Calu3 (cell line): ENCODE measurements at regions not wholly inside any gene's neighbourhood (a gene's known extent, or its start where the extent isn't known, plus 50 kb on each side); places are given as distances from the start of the nearest gene placed in this dataset.

ENCODE experiments used
- BruUV-seq: library from RNA; stranded (reverse); fragments of 400-500 nt; replicated peaks from 2 replicates; lab custom pipeline; 2021; lab: Mats Ljungman, UMichigan
- CTCF ChIA-PET: fragments of 300-600 bp; sonication (Branson Sonifier 250); formaldehyde crosslinking; loops from one replicate; lab custom pipeline; 2022; ENCODE audit warnings: antibody characterized with exemption; lab: Charles Lee
- DNase-seq: peaks from one replicate; pipeline ENCODE4 v3.0.0; 2022
- H3K27ac Mint-ChIP-seq: one replicate; pipeline ENCODE4 v1.8.0; 2022; ENCODE audit warnings: mixed read lengths; ENCODE audit not compliant: unreplicated experiment
- H3K27me3 Mint-ChIP-seq: one replicate; pipeline ENCODE4 v1.8.0; 2022; ENCODE audit warnings: mixed read lengths; ENCODE audit not compliant: unreplicated experiment
- H3K36me3 Mint-ChIP-seq: one replicate; pipeline ENCODE4 v1.8.0; 2022; ENCODE audit warnings: mild to moderate bottlenecking, moderate library complexity, mixed read lengths; ENCODE audit not compliant: insufficient read depth, unreplicated experiment
- H3K4me1 Mint-ChIP-seq: one replicate; pipeline ENCODE4 v1.8.0; 2022; ENCODE audit warnings: mild to moderate bottlenecking, low read depth, mixed read lengths; ENCODE audit not compliant: unreplicated experiment
- H3K4me3 Mint-ChIP-seq: one replicate; pipeline ENCODE4 v1.8.0; 2022; ENCODE audit warnings: mild to moderate bottlenecking, low read depth, moderate library complexity, mixed read lengths; ENCODE audit not compliant: unreplicated experiment
- H3K9me3 Mint-ChIP-seq: one replicate; pipeline ENCODE4 v1.8.0; 2022; ENCODE audit warnings: low read depth, mixed read lengths; ENCODE audit not compliant: unreplicated experiment
- intact Hi-C: fragments of 100-400 bp; cut with micrococcal nuclease; formaldehyde crosslinking; loops from one replicate; pipeline ENCODE4 v1.10.0; 2022; ENCODE audit not compliant: unreplicated experiment
- TF ChIP-seq, protein P1 (sequence below): fragments of 200-600 bp; IDR thresholded peaks from one replicate; pipeline ENCODE4 v1.8.0; 2022; ENCODE audit warnings: antibody characterized with exemption; ENCODE audit not compliant: unreplicated experiment

DNA sequence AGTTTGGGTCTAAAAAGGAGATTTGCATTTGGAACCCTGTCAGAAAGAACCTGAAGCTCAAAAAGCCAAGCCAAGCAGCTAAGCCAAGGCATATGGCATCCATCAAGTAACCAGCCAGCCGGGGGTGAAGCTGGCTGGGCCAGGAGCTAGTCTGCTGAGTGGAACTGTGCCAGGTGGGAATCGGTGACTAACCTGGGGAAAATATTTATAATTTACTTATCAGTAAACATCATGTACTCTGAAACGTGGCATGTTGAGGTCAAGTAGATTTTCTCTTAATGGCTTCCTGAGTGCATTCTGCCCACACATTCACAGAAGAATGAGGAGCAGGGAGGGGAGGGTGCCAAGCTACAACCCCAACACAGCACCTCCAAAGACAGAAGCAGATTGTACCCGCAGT lies 70.5 kb upstream of the SESN3 start:
- peak; percentile 45 for DNase-seq
- BruUV-seq = no TSS peak

DNA sequence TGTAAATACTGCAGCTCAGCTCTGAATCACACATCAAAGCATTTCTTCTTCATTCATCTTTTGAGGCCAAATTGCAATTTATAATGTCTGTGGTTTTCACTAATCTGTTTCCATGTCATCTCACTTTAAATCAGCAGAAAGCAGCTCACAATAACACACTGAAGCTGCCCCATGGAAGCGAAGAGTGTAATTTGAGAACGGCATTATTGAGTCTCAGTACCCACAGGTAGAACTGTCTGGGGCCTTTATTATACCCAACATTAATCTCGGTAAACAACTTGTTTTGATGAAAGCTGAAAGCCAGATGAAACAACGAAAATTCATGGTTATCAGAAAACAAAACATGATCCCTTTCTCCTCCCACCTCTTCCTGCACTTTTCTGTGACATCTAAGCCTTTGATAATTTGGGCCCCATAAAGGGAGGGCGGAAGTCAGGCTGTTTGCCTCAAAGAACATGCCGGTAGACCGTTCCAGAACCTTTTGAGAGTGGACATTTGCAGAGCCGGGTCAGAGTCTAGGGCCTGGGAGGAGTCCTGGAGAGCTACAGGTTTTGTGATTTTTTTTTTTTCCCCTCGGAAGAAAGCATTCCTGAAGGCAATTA lies 68.2 kb upstream of the SESN3 start:
- DNase-seq = no peak
- CTCF ChIA-PET = no interaction called here
- no peaks in the 10 kb centered on the region for H3K9me3 Mint-ChIP-seq
- H3K27me3 Mint-ChIP-seq = no peaks in the 10 kb centered on the region
- no TSS peak for BruUV-seq
- H3K4me1 Mint-ChIP-seq = peaks cover 17% of the 10 kb centered on the region
- no peaks in the 10 kb centered on the region for H3K36me3 Mint-ChIP-seq
- TF ChIP-seq, protein P1, sequence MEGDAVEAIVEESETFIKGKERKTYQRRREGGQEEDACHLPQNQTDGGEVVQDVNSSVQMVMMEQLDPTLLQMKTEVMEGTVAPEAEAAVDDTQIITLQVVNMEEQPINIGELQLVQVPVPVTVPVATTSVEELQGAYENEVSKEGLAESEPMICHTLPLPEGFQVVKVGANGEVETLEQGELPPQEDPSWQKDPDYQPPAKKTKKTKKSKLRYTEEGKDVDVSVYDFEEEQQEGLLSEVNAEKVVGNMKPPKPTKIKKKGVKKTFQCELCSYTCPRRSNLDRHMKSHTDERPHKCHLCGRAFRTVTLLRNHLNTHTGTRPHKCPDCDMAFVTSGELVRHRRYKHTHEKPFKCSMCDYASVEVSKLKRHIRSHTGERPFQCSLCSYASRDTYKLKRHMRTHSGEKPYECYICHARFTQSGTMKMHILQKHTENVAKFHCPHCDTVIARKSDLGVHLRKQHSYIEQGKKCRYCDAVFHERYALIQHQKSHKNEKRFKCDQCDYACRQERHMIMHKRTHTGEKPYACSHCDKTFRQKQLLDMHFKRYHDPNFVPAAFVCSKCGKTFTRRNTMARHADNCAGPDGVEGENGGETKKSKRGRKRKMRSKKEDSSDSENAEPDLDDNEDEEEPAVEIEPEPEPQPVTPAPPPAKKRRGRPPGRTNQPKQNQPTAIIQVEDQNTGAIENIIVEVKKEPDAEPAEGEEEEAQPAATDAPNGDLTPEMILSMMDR = no peak
- no peak overlapping the region for H3K4me3 Mint-ChIP-seq
- intact Hi-C loops = no loop called here
- H3K27ac Mint-ChIP-seq = no peak overlapping the region

More for the DNA sequence above, 70.5 kb upstream of the SESN3 start:
- H3K27me3 Mint-ChIP-seq = no peaks in the 10 kb centered on the region
- no peak overlapping the region for H3K4me3 Mint-ChIP-seq
- no peak overlapping the region for H3K27ac Mint-ChIP-seq
- H3K4me1 Mint-ChIP-seq = peaks cover 17% of the 10 kb centered on the region
- no peaks in the 10 kb centered on the region for H3K36me3 Mint-ChIP-seq
- no peaks in the 10 kb centered on the region for H3K9me3 Mint-ChIP-seq
- CTCF ChIA-PET = no interaction called here
- intact Hi-C loops = no loop called here
- TF ChIP-seq, protein P1 = no peak

DNA sequence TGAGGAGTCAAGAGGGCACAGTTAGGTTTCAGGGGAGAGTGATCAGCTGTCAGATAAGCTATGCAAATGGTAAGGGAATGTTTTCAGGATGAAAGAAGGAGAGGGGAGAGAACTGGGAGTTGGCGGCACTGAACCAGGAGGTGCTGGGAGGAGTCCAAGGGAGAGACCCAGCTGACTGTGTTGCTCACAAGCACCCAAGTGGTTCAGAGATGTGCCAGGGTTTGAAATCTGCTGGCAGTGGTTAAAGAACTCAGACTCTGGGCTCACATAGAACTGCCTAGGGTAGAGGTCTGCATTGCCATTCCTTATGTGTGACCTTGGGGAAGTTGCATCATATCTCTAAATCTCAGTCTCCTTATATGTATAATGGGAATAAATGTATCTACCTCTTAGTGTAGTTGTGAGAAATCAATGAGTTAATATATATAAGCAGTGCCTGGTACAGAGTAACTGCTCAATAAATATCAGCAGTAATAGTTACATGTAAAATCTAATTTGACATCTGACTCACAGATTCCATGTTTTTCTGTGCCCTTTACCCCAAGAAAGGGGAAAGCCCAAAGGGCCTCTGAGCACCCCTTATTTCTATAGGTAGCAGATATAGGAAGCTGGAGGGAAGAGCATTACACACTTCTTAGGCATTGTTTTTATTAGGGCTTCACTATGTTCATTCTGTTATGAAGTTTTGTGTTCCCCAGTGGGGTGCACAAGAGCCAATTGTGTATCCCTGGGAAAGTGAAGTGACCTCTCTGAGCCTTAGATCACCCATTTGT lies 66.9 kb upstream of the SESN3 start:
- no TSS peak for BruUV-seq
- CTCF ChIA-PET = interaction anchor here (0.6 kb wide), 2 partner anchors 803 to 885 kb away, joined by 3 to 8 read pairs; no protein-coding TSS in a partner anchor
- H3K9me3 Mint-ChIP-seq = no peaks in the 10 kb centered on the region
- no peaks in the 10 kb centered on the region for H3K27me3 Mint-ChIP-seq
- H3K27ac Mint-ChIP-seq = no peak overlapping the region
- H3K4me1 Mint-ChIP-seq = peaks cover 11% of the 10 kb centered on the region
- H3K4me3 Mint-ChIP-seq = no peak overlapping the region
- H3K36me3 Mint-ChIP-seq = no peaks in the 10 kb centered on the region
- TF ChIP-seq, protein P1 = no peak
- no peak for DNase-seq
- intact Hi-C loops = no loop called here

DNA sequence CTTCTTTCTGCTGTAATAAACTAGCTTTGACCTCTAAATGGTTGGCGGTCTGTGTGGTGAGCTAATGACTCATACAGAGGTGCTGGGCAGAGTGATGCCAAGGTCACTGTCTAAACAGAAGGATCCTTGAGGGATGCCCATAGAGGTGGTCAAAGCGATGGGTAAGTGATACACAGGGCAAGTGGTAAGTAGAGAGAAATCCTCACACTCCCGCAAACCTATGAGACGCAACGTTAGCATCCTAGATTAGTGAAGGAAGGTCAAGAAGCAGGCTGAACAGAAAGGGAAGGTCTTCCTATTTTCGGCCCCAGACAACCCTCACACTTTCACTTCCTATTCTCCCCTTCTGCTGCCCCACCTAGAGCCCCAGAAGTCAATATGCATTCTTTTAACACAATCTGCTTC lies 65.6 kb upstream of the SESN3 start:
- no peak overlapping the region for H3K4me3 Mint-ChIP-seq
- CTCF ChIA-PET = interaction anchor here (0.5 kb wide), 1 partner anchor 35 kb away, joined by 4 read pairs; no protein-coding TSS in a partner anchor
- TF ChIP-seq, protein P1 = no peak
- no peaks in the 10 kb centered on the region for H3K36me3 Mint-ChIP-seq
- intact Hi-C loops = no loop called here
- H3K27ac Mint-ChIP-seq = no peak overlapping the region
- BruUV-seq = no TSS peak
- H3K27me3 Mint-ChIP-seq = no peaks in the 10 kb centered on the region
- H3K9me3 Mint-ChIP-seq = no peaks in the 10 kb centered on the region
- peaks cover 8% of the 10 kb centered on the region for H3K4me1 Mint-ChIP-seq
- no peak for DNase-seq
